ENCODE measurements at regions not wholly inside any gene's neighbourhood (a gene's known extent, or its start where the extent isn't known, plus 50 kb on each side); places are given as distances from the start of the nearest gene placed in this dataset.
"Not testable (repeated sequence)": the region's sequence is repeated elsewhere in the genome, so short reads cannot be mapped to it uniquely, and the experiment has no call there.

DNA sequence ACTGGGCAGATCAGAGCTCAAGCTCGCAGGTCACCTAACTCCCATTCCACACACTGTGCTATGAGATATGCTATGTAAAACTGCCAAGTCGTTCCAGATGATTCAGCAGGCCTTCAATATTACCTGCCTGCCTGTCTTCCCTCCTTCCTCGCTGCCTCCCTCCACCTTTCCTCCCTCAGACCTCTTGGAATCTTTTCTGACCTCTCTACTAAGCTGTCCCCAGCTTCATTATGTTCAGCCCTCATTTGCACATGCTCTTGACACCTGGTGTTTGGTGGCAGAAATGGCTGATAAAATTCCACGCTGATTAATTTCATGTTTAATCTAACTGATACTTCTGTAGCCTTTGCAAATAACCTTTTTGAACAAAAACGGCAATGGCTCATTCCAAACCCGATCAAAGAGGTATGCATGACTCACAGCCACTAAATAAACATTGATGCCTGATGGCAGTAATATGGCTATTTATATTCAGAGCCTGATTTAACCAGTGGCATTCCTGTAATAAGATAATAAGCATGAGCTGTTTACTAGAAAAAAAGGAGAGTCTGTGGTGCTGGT, 130.8 kb upstream of the EGLN3 start:
- peak; percentile 72 for DNase-seq

DNA sequence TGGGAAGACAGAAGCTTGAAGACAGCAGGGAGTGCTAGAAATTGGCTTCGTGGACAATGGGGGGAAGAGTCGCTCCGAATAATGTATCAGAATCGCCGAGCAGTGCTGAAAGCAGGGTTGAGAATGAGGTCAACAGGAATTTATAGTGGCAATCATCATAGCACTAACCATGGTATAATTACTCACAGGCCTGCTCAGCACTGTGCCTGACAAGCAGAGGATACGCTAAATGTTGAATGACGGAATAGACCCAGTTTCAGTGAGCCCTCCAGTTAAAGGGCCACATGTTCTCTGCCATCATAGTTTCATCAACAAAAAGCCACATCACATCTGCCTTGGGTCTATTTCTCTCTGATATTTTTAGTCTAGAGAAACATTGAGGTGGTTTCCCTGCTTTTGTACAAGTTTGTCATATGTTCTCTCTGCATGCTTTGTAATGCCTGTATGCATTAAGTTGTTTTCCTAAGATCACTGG, 130.3 kb upstream of the EGLN3 start:
- no peak for DNase-seq

DNA sequence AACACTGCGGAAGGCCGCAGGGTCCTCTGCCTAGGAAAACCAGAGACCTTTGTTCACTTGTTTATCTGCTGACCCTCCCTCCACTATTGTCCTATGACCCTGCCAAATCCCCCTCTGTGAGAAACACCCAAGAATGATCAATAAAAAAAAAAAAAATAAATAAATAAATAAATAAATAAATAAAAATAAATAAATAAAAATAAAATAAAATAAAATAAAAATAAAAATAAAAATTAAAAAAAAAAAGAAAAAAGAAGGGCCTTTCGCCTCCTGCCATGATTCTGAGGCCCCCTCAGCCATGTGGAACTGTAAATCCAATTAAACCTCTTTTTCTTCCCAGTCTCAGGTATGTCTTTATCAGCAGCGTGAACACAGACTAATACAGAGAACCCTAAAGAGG, 128.8 kb upstream of the EGLN3 start:
- not testable (repeated sequence) for DNase-seq

DNA sequence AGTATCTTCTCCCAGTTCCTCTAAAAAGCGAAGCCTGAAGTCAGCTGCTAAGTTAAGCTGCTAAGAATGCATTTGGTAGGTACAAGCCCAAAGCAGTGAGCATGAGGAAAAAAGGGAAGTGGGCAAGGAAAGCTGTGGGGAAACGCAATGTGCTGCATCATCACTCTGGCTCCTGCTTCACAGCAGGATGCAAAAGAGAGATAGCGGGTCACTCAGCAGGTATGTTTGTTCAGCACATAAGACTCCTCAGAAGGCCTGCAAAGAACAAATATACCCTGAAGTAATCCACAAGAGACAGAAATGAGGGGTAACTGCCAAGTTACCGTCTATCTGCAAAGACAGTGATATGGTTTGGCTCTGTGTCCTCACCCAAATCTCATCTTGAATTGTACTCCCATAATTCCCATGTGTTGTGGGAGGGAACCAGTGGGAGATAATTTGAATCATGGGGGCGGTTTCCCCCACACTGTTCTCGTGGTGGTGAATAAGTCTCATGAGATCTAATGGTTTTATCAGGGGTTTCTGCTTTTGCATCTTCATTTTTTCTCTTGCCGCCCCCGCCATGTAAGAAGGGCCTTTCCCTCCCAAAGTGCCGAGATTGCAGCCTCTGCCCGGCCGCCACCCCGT, 127.4 kb upstream of the EGLN3 start:
- no peak for DNase-seq

- no peak for DNase-seq
Observed at GRCh38 chr14:34075826-34076225, 125.0 kb upstream of the EGLN3 start.

- DNase-seq = no peak
Observed at GRCh38 chr14:34075042-34075744, 124.3 kb upstream of the EGLN3 start.

DNA sequence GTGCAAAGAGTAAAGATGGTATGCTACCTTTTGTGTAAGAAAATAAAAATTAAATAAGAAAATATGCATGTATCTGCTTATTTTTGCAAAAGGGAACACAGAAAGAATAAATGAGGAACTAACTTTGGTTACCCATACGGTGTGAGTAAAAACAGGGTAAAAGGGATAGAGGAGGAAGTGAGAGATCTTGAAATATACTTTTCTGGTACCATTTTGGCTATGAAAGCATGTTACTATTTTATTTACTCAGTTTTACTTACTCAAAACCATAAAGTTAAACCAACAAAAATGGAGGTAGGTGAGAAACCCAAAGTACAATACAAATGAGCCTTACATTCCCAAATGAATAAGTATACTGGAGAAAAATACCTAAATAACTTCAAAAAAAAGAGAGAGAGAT, 122.0 kb upstream of the EGLN3 start:
- DNase-seq = no peak

- no peak for DNase-seq
Observed at GRCh38 chr14:34072401-34072800, 121.5 kb upstream of the EGLN3 start.

DNA sequence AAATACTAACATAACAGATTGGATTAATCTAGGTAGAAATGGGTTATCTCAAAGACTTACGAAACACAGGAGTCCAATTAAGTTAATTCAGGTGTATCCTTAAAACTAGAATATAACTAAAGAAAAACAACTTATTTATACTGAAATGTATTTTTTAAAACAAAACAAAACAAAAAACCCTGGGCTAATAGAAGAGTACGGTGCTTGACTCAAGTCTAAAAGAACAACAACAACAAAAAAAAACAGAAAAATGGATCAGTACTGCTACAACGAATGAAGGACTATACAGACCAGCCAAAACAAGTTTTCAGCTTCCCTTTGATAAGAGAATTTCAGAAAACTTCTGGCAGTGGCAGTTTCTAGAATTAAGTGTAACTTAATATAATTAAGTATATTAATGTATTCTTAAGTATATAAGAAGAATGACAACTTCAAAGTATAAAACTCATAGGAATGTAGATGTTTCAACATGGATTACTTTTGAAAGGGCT, 120.1 kb upstream of the EGLN3 start:
- DNase-seq = no peak

- DNase-seq = no peak
Observed at GRCh38 chr14:34069854-34070582, 119.1 kb upstream of the EGLN3 start.

DNA sequence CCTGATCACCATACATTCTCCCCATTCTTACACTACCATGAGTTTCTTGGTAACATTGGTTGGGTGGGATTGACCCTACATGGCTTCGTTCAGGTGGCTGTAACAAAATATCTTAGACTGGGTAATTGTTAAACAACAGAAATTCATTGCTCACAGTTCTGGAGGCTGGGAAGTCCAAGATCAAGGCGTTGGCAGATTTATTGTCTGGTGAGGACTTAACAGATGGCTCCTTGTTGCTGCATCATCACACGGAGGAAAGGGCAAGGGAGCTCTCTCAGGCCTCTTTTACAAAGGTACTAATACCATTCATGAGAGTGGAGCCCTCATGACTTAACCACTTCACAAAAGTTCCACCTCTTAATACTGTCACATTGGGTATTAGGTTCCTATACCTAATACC, 116.7 kb upstream of the EGLN3 start:
- DNase-seq = no peak

GRCh38 chr14:34065690-34066391, 115.0 kb upstream of the EGLN3 start:
- DNase-seq = no peak

- no peak for DNase-seq
Observed at GRCh38 chr14:34065236-34065635, 114.4 kb upstream of the EGLN3 start.

DNA sequence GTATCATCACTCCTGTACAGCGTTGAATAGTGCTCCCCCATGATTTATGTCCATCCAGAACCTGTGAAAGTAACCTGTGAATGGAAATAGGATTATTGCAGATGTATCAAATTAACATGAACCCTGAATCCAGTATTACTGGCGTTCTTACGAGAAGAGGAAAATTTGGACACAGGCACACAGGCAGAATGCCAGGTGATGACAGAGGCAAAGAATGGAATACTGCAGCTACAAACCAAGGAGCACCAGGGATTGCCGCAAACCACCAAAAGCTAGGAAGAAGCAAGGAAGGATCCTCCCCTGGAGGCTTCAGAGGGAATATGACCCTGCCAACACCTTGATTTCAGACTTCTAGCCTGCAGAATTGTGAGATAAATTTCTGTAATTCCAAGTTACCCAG, 113.5 kb upstream of the EGLN3 start:
- no peak for DNase-seq

DNA sequence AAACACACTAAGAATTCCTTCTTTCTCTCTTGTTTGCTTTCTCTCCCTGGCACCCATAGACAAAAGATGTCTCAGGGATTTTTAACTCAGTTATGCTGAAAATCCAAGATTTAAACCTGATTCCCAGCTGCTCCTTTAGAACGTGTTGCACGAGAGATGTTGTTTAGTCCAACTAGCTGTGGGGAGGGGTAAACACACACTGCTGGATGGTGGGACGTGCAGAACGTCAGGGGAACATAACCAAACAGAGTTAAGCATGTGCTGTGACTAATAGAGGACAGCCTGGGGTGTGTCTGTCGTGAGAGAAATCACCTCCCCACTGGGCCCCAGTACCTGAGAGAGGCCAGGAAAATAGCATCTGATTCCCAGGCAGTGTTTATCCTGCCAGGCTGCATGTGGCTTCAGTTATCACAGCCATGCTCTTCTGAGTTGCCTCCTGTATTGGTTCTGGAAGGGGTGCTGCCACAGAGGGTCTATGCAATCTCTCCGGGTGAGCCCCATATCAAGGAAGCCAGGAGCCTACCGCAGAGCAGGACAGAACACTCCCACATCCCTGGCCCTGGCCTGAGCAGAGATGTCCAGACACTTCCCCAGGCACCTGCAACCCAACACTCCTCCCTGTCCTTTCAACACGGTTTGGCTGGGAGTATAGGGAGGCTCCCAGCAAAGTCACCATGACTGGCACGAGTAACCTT, 112.7 kb upstream of the EGLN3 start:
- no peak for DNase-seq

DNA sequence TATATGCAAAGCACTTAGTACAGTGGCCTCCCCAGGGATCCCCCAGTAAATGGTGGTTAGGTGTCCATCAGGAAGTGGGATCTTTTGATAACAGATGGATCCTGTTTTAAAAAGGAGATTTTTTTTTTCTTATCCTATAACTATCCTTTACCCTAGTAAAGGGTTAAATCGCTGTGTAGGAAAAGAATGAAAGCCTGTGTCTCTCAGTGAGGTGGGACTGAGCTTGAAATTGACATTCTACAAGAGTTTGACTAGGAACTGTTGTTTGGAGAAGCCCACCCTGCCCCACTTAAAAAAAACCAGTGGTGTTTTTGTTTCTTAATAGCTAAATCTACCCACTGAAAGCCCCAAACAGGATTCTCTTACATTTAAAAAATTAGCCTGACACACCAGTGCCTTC, 112.2 kb upstream of the EGLN3 start:
- no peak for DNase-seq

- DNase-seq = no peak
Observed at GRCh38 chr14:34062353-34062973, 111.6 kb upstream of the EGLN3 start.

GRCh38 chr14:34060651-34060999, 109.8 kb upstream of the EGLN3 start:
- DNase-seq = no peak

- DNase-seq = peak; percentile 46
Observed at GRCh38 chr14:34059925-34060650, 109.2 kb upstream of the EGLN3 start.

- DNase-seq = peak; percentile 48
Observed at GRCh38 chr14:34059037-34059924, 108.4 kb upstream of the EGLN3 start.

All from DMS153 (cell line).